ENCODE measurements at regions not wholly inside any gene's neighbourhood (a gene's known extent, or its start where the extent isn't known, plus 50 kb on each side); places are given as distances from the start of the nearest gene placed in this dataset.
"Not testable (repeated sequence)": the region's sequence is repeated elsewhere in the genome, so short reads cannot be mapped to it uniquely, and the experiment has no call there.

- not testable (repeated sequence) for DNase-seq (ENCODE audit: low spot score)
Observed at GRCh38 chr19:20292520-20292919, 125.5 kb downstream of the ZNF486 start.

- no peak for DNase-seq (ENCODE audit: low spot score)
Observed at GRCh38 chr19:20289186-20289585, 122.2 kb downstream of the ZNF486 start.

GRCh38 chr19:20287070-20287469, 120.1 kb downstream of the ZNF486 start:
- DNase-seq (ENCODE audit: low spot score), result no peak

GRCh38 chr19:20285876-20286275, 118.9 kb downstream of the ZNF486 start:
- not testable (repeated sequence) for DNase-seq (ENCODE audit: low spot score)

GRCh38 chr19:20279516-20279915, 112.5 kb downstream of the ZNF486 start:
- DNase-seq (ENCODE audit: low spot score), result no peak

- peak; percentile 27 for DNase-seq (ENCODE audit: low spot score)
Observed at GRCh38 chr19:20278342-20278741, 111.3 kb downstream of the ZNF486 start.

- DNase-seq (ENCODE audit: low spot score), result not testable (repeated sequence)
Observed at GRCh38 chr19:20276732-20277082, 109.7 kb downstream of the ZNF486 start.

GRCh38 chr19:20276011-20276731, 109.2 kb downstream of the ZNF486 start:
- no peak for DNase-seq (ENCODE audit: low spot score)

- DNase-seq (ENCODE audit: low spot score), result no peak
Observed at GRCh38 chr19:20273951-20274570, 107.0 kb downstream of the ZNF486 start.

- DNase-seq (ENCODE audit: low spot score), result no peak
Observed at GRCh38 chr19:20273376-20273775, 106.4 kb downstream of the ZNF486 start.

- DNase-seq (ENCODE audit: low spot score), result not testable (repeated sequence)
Observed at GRCh38 chr19:20272627-20273010, 105.6 kb downstream of the ZNF486 start.

GRCh38 chr19:20271927-20272626, 105.1 kb downstream of the ZNF486 start:
- DNase-seq (ENCODE audit: low spot score), result not testable (repeated sequence)

- no peak for DNase-seq (ENCODE audit: low spot score)
Observed at GRCh38 chr19:20271215-20271926, 104.4 kb downstream of the ZNF486 start.

- DNase-seq (ENCODE audit: low spot score), result no peak
Observed at GRCh38 chr19:20269461-20269860, 102.4 kb downstream of the ZNF486 start.

- DNase-seq (ENCODE audit: low spot score), result not testable (repeated sequence)
Observed at GRCh38 chr19:20261513-20261912, 94.5 kb downstream of the ZNF486 start.

GRCh38 chr19:20260738-20261137, 93.7 kb downstream of the ZNF486 start:
- DNase-seq (ENCODE audit: low spot score), result not testable (repeated sequence)

- DNase-seq (ENCODE audit: low spot score), result no peak
Observed at GRCh38 chr19:20259615-20260014, 92.6 kb downstream of the ZNF486 start.

- DNase-seq (ENCODE audit: low spot score), result no peak
Observed at GRCh38 chr19:20256606-20257005, 89.6 kb downstream of the ZNF486 start.

GRCh38 chr19:20254121-20254520, 87.1 kb downstream of the ZNF486 start:
- no peak for DNase-seq (ENCODE audit: low spot score)

GRCh38 chr19:20252613-20253012, 85.6 kb downstream of the ZNF486 start:
- no peak for DNase-seq (ENCODE audit: low spot score)

- no peak for DNase-seq (ENCODE audit: low spot score)
Observed at GRCh38 chr19:20250627-20251026, 83.6 kb downstream of the ZNF486 start.

GRCh38 chr19:20250121-20250520, 83.1 kb downstream of the ZNF486 start:
- no peak for DNase-seq (ENCODE audit: low spot score)
